Occipital lobe (tissue), 1 donor: ENCODE measurements at regions not wholly inside any gene's neighbourhood (a gene's known extent, or its start where the extent isn't known, plus 50 kb on each side); places are given as distances from the start of the nearest gene placed in this dataset.

Experiments
- DNase-seq: peaks from one replicate; lab custom pipeline; 2025; lab: John Stamatoyannopoulos, UW

DNA sequence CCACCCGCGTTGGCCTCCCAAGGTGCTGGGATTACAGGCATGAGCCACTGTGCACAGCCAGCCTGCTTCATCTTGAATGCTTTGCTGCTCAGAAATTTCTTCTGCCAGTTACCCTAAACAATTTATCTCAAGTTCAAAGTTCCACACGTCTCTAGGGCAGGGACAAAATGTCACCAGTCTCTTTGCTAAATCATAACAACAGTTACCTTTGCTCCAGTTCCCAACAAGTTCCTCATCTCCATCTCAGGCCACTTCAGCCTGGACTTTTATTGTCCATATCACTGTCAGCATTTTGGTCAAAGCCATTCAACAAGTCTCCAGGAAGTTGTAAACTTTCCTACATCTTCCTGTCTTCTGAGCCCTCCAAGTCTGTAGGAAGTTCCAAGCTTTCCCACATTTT is 159.5 kb upstream of the DYRK2 start:
- no peak for DNase-seq

DNA sequence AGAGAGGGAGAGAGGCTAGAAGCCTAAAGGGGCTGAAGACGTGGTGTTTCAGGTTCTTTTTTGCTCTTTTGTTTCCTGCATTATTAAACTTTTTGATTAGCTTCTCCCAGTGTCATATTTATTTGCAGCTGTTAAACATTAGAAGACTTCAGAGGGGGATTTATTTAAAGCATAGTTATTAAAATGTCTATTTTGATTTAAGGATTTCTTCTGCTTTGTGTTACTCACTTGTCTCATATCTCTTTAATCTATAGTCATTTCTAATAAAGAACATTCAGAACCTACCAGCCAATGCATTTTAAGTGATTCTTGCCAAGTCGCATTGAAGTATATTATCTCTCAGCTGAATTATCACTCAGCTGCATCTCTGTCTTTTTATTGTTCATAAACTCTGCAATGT is 152.0 kb upstream of the DYRK2 start:
- no peak for DNase-seq

DNA sequence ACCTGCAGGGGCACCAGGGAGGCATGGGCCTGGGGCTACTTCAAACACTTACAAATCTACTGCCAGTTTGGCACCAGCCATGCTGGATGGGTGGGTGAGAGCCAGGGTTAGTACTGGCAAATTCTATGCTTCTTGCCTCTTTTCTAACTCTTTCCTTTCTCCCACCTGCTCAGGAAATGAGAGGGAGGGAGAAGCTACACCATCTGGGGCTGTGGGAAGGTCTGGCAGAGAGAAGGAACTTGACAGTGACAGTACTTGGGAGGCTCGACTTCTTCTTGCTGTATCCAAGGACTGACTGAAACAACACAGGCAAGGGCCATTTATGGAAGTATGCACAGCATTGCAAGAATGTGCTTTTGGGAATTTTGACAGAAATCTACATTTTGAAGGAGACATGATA is 149.6 kb upstream of the DYRK2 start:
- peak; percentile 19 for DNase-seq

DNA sequence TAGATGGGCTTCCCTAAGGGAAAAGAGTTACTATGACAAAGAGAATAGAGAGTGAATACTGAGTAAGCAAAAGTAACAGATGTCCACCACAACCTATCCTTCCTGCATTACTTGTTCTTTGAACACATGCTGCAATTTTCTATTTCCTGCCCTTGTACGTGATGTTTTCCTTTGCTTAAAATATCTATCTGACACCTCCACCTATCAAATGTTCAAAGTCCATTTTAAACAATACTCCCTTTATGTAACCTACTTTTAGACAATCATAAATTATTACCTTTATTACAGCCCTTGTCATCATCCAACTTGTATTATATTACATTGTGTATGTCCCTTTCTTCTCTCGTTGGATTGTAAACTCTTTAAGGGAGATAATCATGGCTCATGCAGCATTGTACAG is 147.2 kb upstream of the DYRK2 start:
- no peak for DNase-seq

DNA sequence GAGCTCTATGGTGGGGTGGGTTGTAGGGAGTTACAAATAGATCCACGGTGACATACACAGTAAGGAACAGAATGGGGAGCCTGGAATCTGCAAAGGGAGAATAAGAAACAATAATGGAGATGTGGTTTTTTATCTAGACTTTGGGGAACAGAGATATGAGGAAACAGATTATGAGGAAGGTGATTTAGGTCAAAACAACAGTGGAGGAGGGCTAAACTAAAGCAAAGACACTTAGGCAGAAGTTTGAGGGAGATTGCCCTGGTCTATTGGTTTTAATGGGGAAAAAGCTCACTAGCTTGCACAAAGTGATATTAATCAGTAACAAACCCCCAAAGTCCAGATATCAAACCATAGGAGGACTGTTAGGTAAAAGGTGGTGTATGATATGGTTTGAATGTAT is 144.5 kb upstream of the DYRK2 start:
- DNase-seq: no peak

DNA sequence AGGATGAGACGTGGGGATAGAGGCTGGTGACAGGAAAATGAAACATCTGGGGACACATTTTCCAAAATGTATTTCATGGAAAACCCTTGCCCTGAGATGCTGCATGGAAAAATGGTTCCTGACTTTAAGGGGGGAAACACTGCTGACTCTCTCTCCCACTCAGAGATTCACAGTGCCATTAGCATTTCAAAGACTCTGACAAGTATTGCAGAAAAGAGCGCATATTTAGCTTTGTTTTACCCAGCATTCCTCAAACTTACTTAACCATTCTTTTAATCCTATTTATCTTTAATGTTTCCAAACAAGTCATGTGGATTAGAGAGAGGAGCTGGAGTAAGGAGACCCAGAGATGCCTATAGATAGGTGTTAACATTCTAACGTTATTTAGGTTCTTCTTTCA is 141.8 kb upstream of the DYRK2 start:
- DNase-seq: no peak

DNA sequence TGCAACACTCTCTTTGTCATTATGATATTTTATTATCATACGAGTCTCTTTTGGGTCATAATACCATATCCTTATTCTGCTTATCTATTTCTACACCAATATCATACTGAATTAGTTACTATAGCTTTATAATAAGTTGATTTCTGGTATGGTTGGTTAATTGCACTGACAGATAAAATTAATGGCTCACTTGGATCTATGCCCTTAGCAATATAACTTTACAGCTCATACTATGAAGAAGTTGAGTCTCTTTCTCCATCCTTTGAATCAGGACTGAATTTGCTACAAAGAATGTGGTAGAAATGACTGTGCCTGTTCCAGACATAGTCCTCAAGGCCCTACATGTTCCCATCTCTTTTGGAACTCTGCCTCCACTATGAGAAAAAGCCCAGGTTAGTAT is 139.7 kb upstream of the DYRK2 start:
- DNase-seq: no peak

DNA sequence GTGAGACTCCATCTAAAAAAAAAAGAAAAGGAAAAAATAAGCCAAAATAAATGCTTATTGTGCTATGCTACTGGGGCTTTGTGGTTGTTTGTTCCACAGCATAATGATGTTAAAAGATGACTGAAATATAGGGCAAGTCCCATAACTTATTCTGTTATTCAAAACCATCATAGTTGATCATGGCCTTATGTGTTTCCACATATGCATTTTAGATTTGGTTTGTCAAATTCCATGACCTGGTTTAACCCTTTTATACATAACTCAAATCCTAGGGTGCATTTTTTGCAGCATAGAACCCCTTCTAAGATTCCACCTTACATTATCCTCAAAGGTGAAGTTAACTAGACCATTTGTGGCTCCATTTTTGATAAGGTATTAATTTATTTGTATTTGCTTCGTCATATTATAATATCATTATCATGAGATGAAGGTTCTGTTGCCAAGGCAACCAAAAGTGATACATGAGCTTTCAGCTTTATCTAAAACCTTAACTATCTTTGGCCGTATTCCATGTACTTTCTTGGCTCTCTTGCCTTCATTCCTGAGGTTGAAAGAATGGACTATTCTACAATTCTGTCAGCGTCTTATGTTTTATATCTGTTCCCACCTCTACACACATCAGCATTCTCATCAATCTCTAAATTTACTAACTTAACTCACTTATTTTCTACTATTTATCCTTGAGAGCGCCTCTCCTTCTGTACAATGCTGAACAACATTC is 138.7 kb upstream of the DYRK2 start:
- no peak for DNase-seq

DNA sequence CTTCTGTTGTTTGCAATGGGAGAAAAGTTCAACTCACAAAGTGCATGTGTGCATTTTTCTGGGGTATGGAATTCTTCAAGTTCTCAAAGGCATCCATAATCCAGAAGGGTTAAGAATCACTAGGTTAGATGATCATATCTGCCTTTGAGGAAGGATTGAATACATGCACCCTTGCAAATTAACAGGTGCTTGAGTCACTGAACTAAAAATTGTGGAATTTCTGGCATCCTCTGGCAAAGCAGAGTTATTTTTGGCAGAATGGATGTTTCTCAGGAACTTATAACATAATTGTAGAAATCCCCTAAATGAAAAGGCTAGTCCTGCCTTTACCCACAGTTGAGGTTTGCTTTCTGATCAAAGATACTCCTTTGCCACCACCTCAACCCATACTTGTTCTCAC is 136.5 kb upstream of the DYRK2 start:
- DNase-seq: no peak

DNA sequence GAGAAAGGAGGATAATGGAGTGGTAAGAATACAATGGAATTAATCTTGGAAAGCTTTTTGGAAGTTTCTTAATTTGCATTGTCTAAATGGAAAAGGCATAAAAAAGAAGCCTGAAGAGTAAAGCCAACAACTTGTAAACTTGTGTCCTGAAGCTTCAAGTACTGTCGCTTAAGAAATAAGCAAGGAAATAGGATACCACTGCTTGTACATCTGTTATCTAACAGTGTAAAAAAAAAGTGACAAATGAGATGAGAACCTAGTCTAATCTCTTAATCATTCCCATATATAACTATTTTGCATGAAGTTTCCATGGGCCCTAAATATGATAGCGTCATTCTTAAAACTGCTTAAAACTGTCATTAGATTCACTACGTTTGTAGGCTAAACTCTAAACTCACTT is 134.0 kb upstream of the DYRK2 start:
- no peak for DNase-seq

DNA sequence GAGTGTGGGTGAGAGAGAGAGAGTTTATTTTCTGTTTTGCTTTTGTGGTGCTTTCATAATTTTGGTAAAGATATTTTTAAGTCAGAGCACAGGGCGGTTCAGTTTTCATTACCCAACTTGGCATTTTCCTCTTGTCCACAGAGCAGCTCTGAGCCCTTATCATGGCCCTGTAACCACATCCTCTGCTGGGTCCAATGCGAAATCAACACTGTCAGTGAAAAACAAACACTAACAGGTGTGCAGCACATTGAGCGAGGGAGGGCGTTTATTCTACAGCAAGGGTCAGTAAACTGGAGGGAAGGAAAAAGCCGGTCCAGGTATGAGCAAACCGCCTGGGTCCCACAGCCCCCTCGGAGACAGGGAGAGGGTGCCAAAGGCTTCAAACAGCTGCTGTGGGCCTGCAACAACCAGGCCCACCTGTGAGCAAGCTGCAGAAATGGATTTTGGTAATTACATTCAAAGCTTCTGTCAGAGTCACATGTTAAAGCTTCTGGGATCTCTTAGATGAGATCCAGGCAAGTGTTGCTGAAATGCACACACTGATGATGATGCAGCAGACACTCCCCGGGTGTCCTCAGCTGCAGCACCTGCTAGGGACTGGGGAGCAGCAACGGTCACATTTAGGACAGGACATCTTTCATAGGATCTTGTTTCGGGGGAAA is 132.7 kb upstream of the DYRK2 start:
- DNase-seq: no peak

DNA sequence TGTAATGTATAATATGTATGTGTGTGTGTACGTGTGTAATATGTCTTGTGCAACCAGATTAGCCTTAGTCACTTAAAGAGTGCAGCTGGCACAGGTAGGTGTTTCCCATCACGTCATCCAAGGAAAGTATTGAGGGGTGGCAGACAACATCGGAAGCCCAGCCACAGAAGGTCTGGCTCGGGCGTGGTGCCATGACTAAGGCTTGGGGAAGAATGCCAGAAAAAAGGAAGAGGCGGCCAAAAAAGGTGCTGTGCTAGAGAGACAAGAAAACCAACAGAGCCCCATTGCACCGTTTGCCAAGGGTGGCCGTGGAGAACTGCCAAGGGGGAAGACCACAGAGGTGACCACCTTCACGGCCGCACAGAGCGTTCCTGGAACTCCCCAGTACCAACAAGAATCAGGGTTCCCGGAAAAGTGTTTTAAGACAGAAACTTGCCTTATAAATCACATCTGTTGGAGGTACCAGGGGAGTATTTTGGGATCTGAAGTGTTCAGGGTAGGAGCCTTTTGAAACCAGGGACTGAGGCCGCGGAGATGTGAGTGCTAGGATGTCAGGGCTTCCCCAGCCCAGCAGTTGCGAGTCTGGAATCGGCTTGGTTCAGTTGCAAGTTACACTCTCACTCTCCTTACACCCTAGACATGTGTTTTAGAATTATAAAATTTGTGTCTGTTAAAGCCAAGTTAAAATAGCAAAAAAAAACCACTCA is 131.2 kb upstream of the DYRK2 start:
- DNase-seq: peak; percentile 5

DNA sequence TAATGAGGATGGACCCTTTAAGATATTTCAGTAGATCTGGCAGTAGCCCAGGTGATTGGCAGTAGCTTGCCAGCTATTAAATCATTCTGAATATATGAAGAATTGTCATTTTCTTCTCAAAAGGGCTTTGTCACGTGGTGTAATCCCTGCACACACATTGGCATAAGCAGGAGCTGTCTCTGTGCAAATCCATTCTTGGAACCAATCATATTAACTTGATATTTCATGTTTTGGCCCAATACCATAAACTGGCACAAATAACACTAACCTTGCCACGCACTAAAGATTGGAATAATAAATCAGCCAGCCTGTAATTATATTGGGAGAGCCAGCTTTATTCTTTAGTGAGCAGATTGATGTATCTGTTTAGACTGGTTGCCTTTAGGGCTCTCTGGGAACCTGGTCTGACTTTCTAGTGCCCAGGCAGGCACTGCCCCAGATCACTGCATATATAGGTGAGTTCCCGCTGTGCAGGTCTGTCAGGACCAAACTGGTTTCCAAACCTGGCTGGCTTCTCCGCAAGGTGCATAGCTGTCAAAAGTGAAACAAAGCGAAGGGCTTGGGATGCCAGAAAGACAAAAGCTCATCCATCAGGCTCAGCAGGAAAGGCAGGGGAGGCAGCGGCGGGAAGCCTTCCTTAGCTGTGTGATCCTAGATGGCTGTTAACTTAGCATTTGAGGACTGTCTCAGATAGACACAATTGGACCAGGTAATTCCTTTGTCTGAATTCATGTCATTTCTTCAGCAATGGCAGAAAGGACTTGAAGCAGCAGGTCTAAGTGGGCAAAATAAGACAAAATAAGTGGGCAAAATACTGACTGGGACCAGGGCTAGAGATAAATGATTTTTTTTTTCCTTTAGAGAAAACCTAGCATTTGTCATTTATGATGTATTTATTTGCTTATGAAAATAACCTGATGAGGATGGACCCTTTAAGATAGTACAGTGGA is 128.8 kb upstream of the DYRK2 start:
- no peak for DNase-seq

DNA sequence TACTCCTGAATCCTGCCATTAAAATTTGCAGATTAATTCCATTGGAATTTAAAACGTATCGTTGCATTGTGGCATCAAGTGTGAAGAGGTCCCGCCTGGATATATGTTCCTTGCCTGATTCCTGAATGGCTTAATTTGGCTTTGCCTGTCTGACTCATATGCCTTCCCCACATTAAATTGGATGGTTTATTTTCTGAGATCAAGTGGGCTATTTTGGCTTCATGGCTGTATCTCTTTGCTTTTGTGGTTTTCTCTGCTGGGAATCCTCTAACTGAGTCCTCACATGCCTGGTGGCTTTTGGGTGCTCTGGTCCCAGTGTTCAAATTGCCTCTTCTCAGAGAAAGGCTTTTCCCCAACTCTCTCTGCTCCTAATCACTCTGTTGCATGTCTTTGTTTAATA is 127.9 kb upstream of the DYRK2 start:
- no peak for DNase-seq

DNA sequence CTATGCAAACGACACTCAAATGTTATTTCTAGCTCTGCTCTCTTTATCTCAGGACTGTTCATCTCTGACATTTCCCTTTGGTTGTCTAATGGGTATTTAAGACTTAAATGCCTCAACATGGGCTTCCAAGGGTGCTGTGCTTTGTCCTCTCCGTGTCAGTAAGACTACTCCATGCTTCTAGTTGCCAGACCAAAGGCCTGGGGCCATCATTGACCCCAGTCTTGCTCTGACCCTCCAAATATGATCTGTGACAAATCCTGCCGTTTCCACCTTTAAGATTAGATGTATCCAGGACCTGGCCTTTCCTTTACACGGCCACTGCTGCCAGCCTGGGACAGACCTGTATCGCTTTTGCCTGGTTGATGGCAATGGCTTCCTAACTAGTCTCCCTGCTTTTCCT is 126.3 kb upstream of the DYRK2 start:
- no peak for DNase-seq

DNA sequence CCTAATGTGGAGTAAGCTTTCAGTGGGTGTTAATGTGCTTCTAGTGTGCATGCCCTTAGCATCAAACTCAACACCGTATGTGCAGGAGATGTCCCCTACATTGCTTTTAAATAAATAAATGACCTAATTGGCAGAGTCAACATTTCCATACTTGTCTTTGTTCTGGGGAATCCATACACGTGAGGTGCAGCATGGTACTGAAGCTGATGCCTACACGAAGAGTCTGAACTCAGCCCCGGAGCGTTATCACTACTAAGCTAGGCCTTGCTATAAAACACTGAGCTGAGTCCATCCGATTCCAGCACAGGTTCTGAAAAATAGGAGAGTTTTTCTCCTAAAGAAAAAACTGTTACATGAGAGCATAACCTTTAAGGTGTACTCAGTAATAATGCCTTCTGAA is 125.0 kb upstream of the DYRK2 start:
- no peak for DNase-seq

DNA sequence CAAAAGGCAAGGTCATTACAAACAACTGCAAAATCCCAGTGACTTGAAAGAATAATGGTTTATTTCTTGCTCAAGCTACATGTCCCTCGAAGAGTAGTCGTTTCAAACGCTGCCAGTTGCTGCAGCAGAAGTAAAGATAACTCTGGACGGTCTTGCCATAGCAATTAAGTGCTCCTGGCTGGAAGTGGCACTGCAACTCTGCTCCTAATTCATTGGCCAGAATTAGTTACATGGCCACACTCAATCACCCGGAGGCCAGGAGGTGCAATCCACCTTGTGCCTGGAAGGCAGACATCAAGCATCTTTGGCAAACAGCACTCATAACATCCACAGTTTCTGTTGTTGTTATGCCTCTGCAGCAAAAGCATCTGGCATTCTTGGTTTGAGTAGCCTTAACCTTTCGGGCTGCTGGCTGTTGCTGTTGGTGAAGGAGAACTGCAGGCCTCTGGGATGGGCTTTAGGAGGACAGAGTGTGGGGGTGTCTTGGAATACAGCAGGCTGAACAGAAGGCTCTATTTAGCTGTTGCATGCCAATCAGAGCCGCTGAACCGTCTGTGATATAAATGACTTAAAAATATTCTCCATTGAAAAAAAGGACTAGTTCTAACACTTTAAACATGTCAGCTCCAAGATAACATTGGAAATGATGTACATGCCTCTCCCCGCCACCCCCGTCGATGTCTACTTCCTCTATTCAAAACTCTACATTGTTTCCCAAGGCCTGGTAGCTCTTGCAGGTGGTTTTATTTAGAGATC is 123.5 kb upstream of the DYRK2 start:
- no peak for DNase-seq

DNA sequence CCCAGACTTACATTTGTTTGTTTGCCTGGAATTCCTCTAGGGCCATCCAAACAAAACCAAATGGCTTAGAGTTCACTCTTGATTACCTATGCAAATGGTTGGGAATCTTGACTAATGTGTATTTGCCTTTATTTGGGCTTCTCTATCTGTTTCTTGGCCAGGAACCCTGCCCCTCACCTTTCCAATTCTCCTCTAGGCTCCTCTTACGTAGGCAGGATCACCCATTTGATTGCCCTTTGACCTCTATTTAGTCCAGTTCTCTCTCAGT is 123.0 kb upstream of the DYRK2 start:
- no peak for DNase-seq

DNA sequence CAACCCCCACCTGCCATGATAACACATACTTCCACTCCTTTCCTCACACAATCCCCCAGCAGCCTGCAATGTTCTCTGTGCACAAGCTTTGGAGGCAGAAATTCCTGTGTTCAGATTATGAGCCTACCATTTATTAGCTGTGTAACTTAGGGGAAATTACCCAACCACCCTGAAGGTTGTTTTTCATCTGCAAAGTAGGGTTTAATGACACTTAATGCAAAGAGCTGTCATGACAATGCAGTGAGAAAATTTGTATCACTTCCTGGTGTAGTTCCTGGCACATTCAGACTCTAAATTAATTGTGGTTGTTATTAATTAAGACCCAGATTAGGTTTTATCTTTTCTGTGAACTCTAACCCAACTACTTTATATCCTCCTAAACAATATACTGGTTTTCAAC is 122.4 kb upstream of the DYRK2 start:
- DNase-seq: no peak

DNA sequence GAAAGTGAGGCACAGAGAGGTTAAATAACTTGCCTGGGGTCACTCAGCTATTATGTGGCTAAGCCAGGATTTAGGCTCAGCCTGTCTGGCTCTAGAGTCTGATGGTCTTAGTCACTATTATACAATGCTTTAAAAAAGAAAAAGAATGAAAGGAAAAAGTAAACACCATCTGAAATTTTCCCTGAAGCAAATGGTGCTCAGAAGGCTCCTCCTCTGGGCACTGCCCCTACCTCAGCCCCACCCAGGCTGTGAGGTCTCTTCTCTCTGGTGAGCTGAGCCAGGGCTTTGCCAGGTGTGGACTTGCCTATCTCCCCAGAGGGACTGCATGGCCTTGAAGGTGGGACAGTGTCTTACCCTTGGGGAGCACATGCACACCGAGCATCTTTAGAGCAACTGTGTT is 117.5 kb upstream of the DYRK2 start:
- DNase-seq: no peak

DNA sequence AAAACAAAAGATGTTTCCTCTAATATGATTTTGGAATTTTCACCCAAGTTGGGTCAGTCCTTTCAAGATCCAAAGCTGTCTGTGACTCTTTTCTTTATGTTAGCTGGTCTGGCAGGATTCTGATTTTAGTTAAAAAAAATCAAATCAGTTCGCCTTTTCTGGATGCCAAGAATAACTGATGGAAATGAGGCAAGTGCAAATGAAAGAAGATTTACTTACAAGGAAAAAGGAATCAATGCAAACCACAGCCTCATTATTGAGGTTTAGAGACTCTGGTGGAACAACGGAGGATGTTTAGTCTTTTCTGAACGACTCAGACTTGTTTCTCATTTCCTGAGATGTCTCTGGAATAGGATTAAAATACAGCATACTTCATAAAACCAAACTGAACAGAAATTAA is 117.0 kb upstream of the DYRK2 start:
- DNase-seq: no peak
